DLD1 (cell line): ENCODE measurements at regions not wholly inside any gene's neighbourhood (a gene's known extent, or its start where the extent isn't known, plus 50 kb on each side); places are given as distances from the start of the nearest gene placed in this dataset.

Experiments used
- in situ Hi-C: cut with HindIII; loops from 2 replicates; pipeline ENCODE4 v1.10.0; 2017; ENCODE audit warnings: low sequenced_read_pairs

- in situ Hi-C loops: no loop called here
Observed at GRCh38 chr17:79506150-79506870, 104.5 kb downstream of the RBFOX3 start.

- in situ Hi-C loops: no loop called here
Observed at GRCh38 chr17:79505199-79505598, 105.7 kb downstream of the RBFOX3 start.

- in situ Hi-C loops: no loop called here
Observed at GRCh38 chr17:79504181-79504605, 106.7 kb downstream of the RBFOX3 start.

- in situ Hi-C loops: no loop called here
Observed at GRCh38 chr17:79503126-79503839, 107.6 kb downstream of the RBFOX3 start.

- in situ Hi-C loops: no loop called here
Observed at GRCh38 chr17:79501910-79502309, 108.9 kb downstream of the RBFOX3 start.

- in situ Hi-C loops: no loop called here
Observed at GRCh38 chr17:79500745-79501618, 109.9 kb downstream of the RBFOX3 start.

- in situ Hi-C loops: no loop called here
Observed at GRCh38 chr17:79498854-79499253, 112.0 kb downstream of the RBFOX3 start.

- in situ Hi-C loops: no loop called here
Observed at GRCh38 chr17:79497777-79498348, 113.0 kb downstream of the RBFOX3 start.

GRCh38 chr17:79496422-79497005 is 114.3 kb downstream of the RBFOX3 start:
- in situ Hi-C loops: no loop called here

- in situ Hi-C loops: no loop called here
Observed at GRCh38 chr17:79495665-79496064, 115.2 kb downstream of the RBFOX3 start.

- in situ Hi-C loops: loop anchor here (5.0 kb wide), 1 partner anchor 61 kb away; no protein-coding TSS in a partner anchor
Observed at GRCh38 chr17:79491006-79491405, 119.8 kb downstream of the RBFOX3 start.

- in situ Hi-C loops: loop anchor here (5.0 kb wide), 1 partner anchor 62 kb away; no protein-coding TSS in a partner anchor
Observed at GRCh38 chr17:79490530-79490929, 120.3 kb downstream of the RBFOX3 start.

- in situ Hi-C loops: no loop called here
Observed at GRCh38 chr17:79487149-79487548, 123.7 kb downstream of the RBFOX3 start.

- in situ Hi-C loops: no loop called here
Observed at GRCh38 chr17:79485991-79486390, 124.9 kb downstream of the RBFOX3 start.

GRCh38 chr17:79485419-79485985 is 125.3 kb downstream of the RBFOX3 start:
- in situ Hi-C loops: no loop called here

- in situ Hi-C loops: no loop called here
Observed at GRCh38 chr17:79484600-79485418, 126.0 kb downstream of the RBFOX3 start.

GRCh38 chr17:79483842-79484241 is 127.0 kb downstream of the RBFOX3 start:
- in situ Hi-C loops: no loop called here

- in situ Hi-C loops: no loop called here
Observed at GRCh38 chr17:79482727-79483521, 127.9 kb downstream of the RBFOX3 start.

- in situ Hi-C loops: no loop called here
Observed at GRCh38 chr17:79479876-79480275, 131.0 kb downstream of the RBFOX3 start.
